GM10248 (cell line): ENCODE measurements at regions not wholly inside any gene's neighbourhood (a gene's known extent, or its start where the extent isn't known, plus 50 kb on each side); places are given as distances from the start of the nearest gene placed in this dataset.
A peak's percentile ranks its signal among the peaks of the same experiment; 100 is the strongest.
"Not testable (repeated sequence)": the region's sequence is repeated elsewhere in the genome, so short reads cannot be mapped to it uniquely, and the experiment has no call there.

Experiments
- CTCF ChIA-PET: fragments of 300-600 bp; sonication (Branson Sonifier 250); formaldehyde crosslinking; extraction: SDS; loops from one replicate; lab custom pipeline; 2021; ENCODE audit warnings: antibody characterized with exemption; lab: Yijun Ruan, JAX
- POLR2A ChIA-PET: fragments of 350-650 bp; sonication (Branson Sonifier 250); formaldehyde crosslinking; extraction: SDS; loops from one replicate; lab custom pipeline; 2020; ENCODE audit warnings: antibody characterized with exemption; lab: Yijun Ruan, JAX
- DNase-seq: peaks from one replicate; pipeline ENCODE4 v3.0.0; 2012; ENCODE audit errors: extremely low spot score
- CTCF ChIP-seq: IDR thresholded peaks from 2 replicates; pipeline ENCODE4 v1.5.1; 2012; ENCODE audit warnings: mild to moderate bottlenecking, low read depth; ENCODE audit errors: extremely low read depth, missing control alignments, control extremely low read depth

- TF ChIP-seq CTCF = no peak
- no peak for DNase-seq
- POLR2A ChIA-PET = no interaction called here
- CTCF ChIA-PET = no interaction called here
Measured at GRCh38 chr7:53340220-53340619, 304.8 kb downstream of the POM121L12 start.

- peak; percentile 33 for TF ChIP-seq CTCF
- ChIA-PET CTCF (no interaction called here), POLR2A (no interaction called here)
- DNase-seq = no peak
Measured at GRCh38 chr7:53350241-53350640, 314.8 kb downstream of the POM121L12 start.

- TF ChIP-seq CTCF = no peak
- ChIA-PET POLR2A (no interaction called here), CTCF (no interaction called here)
- DNase-seq = no peak
Measured at GRCh38 chr7:53351681-53352080, 316.2 kb downstream of the POM121L12 start.

GRCh38 chr7:53358269-53358668 lies 322.8 kb downstream of the POM121L12 start:
- no peak for DNase-seq
- POLR2A ChIA-PET = no interaction called here
- CTCF ChIA-PET = no interaction called here
- no peak for TF ChIP-seq CTCF

GRCh38 chr7:53383131-53383530 lies 347.7 kb downstream of the POM121L12 start:
- POLR2A ChIA-PET = no interaction called here
- TF ChIP-seq CTCF = no peak
- no peak for DNase-seq
- CTCF ChIA-PET = no interaction called here

- CTCF ChIA-PET, POLR2A ChIA-PET: not testable (repeated sequence)
Measured at GRCh38 chr7:53385239-53385638, 349.8 kb downstream of the POM121L12 start.

GRCh38 chr7:53387515-53387914 lies 352.1 kb downstream of the POM121L12 start:
- no peak for DNase-seq

More at GRCh38 chr7:53385239-53385638, 349.8 kb downstream of the POM121L12 start:
- not testable (repeated sequence) for DNase-seq

More at GRCh38 chr7:53387515-53387914, 352.1 kb downstream of the POM121L12 start:
- no peak for TF ChIP-seq CTCF
- ChIA-PET CTCF (no interaction called here), POLR2A (no interaction called here)
